Mesothelial cell of epicardium (in vitro differentiated cells): ENCODE measurements at regions not wholly inside any gene's neighbourhood (a gene's known extent, or its start where the extent isn't known, plus 50 kb on each side); places are given as distances from the start of the nearest gene placed in this dataset.

Source experiments
- DNase-seq, 2 experiments: peaks; one replicate each; pipeline ENCODE4 v3.0.0; 2021; ENCODE audit warnings: low spot score in 2 of 2; ENCODE audit not compliant: unreplicated experiment in 2 of 2
- H3K27ac Mint-ChIP-seq: 2 replicates; pipeline ENCODE4 v1.8.0; 2021; ENCODE audit warnings: mixed read lengths
- H3K27me3 Mint-ChIP-seq: 2 replicates; pipeline ENCODE4 v1.8.0; 2021; ENCODE audit warnings: low read depth, mixed read lengths
- H3K36me3 Mint-ChIP-seq: 2 replicates; pipeline ENCODE4 v1.8.0; 2021; ENCODE audit warnings: mixed read lengths
- H3K4me1 Mint-ChIP-seq: 2 replicates; pipeline ENCODE4 v1.8.0; 2021; ENCODE audit warnings: mixed read lengths
- H3K4me3 Mint-ChIP-seq: 2 replicates; pipeline ENCODE4 v1.8.0; 2021; ENCODE audit warnings: mild to moderate bottlenecking, moderate library complexity, mixed read lengths
- H3K9me3 Mint-ChIP-seq: 2 replicates; pipeline ENCODE4 v1.8.0; 2021; ENCODE audit warnings: mixed read lengths
- TF ChIP-seq, protein P1 (sequence below): fragments of 200-600 bp; sonication (generic); IDR thresholded peaks from one replicate; pipeline ENCODE4 v1.5.0; 2021; ENCODE audit warnings: antibody characterized with exemption; ENCODE audit not compliant: unreplicated experiment

DNA sequence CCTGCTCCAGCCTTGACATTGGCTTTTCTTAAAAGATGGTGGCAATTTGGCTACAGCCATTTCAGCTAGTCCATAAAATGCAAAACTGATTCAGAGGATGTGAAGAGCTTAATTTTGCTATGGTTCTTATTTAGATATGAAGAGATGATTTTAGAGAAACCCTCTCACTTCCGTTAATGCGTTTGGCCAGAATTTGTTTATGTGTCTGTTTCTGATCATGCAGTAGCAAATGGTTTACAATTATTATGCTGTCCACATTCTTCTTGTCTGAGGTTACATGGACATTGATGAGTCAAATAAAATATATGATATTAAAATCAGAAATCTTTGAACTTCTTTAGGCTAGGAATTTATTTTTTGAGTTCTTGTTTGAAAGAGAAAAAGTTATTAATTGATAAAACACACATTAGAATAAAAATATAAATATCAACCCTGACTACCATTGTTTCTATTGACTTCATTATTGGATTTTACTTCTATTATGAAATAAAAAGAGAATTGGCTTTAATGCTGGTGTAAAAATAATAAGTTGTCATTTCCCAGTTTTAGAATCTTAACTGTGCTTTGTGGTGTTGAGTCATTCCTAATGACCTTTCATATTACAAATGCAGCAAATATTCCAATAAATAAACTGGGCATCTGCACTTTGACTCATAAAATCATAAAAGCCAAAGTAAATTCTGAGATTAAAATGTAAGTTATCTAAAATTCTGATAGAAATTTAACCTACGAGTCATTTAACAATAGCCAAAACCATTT is 1286.0 kb upstream of the GJE1 start:
- no peak for DNase-seq
- peaks cover 3% of the 10 kb centered on the region for H3K9me3 Mint-ChIP-seq
- peaks cover 8% of the 10 kb centered on the region for H3K4me1 Mint-ChIP-seq
- H3K36me3 Mint-ChIP-seq, result no peaks in the 10 kb centered on the region
- TF ChIP-seq, protein P1, sequence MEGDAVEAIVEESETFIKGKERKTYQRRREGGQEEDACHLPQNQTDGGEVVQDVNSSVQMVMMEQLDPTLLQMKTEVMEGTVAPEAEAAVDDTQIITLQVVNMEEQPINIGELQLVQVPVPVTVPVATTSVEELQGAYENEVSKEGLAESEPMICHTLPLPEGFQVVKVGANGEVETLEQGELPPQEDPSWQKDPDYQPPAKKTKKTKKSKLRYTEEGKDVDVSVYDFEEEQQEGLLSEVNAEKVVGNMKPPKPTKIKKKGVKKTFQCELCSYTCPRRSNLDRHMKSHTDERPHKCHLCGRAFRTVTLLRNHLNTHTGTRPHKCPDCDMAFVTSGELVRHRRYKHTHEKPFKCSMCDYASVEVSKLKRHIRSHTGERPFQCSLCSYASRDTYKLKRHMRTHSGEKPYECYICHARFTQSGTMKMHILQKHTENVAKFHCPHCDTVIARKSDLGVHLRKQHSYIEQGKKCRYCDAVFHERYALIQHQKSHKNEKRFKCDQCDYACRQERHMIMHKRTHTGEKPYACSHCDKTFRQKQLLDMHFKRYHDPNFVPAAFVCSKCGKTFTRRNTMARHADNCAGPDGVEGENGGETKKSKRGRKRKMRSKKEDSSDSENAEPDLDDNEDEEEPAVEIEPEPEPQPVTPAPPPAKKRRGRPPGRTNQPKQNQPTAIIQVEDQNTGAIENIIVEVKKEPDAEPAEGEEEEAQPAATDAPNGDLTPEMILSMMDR, result no peak
- no peak overlapping the region for H3K4me3 Mint-ChIP-seq
- H3K27ac Mint-ChIP-seq, result no peak overlapping the region
- H3K27me3 Mint-ChIP-seq, result no peaks in the 10 kb centered on the region

DNA sequence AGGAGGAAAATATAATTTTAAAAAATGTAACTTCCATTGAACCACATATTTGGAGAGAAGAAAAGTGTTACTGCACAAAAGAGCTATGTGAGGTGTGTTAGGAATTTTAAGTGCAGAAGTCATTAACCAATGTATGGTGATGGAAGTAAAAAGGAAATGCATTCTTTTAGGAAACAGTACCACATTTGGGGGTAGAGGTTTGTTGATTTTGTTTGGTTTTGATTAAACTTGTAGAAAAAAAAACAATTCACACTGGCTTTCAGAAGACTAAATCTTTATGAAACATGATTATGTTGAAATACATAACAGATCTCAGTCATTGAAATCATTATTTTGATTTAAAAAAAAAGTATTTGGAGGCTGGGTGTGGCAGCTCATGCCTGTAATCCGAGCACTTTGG is 1287.0 kb upstream of the GJE1 start:
- Mint-ChIP-seq H3K27ac (no peak overlapping the region), H3K4me1 (peaks cover 8% of the 10 kb centered on the region), H3K27me3 (no peaks in the 10 kb centered on the region), H3K9me3 (peaks cover 3% of the 10 kb centered on the region), H3K4me3 (no peak overlapping the region), H3K36me3 (no peaks in the 10 kb centered on the region)
- TF ChIP-seq, protein P1, result no peak
- no peak for DNase-seq

DNA sequence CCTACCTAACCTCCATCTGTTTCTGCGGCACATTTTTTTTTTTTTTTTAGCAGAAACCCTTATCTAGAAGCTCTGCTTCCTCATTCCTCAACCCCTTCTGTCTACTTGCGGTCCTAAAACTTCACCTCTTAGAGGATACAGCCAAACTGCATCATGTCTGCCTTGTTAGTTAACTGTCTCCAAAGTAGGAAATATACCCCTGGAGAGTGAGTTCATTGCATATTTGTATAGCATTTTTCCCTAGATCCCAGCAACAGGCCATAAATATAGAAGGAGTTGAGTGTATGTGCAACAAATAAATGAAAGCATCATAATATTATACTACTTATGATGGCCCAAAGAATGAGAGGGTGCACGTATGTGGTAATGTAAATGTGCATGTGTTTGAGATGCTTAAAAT is 1288.6 kb upstream of the GJE1 start:
- no peaks in the 10 kb centered on the region for H3K36me3 Mint-ChIP-seq
- H3K4me3 Mint-ChIP-seq, result no peak overlapping the region
- H3K27ac Mint-ChIP-seq, result no peak overlapping the region
- DNase-seq, result no peak
- TF ChIP-seq, protein P1, result no peak
- H3K27me3 Mint-ChIP-seq, result no peaks in the 10 kb centered on the region
- H3K4me1 Mint-ChIP-seq, result peaks cover 3% of the 10 kb centered on the region
- peaks cover 3% of the 10 kb centered on the region for H3K9me3 Mint-ChIP-seq

DNA sequence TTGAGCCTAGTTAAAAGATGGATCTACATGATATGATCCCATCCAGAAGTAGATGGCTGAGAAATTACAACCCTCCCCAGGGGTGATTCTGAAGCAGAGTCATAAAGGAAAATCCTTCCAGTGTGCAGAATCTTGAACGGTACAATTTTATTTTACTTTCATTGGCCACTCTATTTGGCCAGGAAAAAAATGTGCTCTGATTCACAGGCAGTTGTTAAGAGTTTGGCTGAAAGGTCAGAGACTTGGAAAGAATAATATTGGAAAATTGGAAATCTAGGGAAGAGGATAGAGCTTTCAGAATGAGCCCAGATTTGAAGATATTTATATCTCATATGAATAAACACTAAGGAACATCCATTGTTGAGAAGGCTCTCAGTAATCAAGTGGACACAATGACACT is 1299.3 kb upstream of the GJE1 start:
- TF ChIP-seq, protein P1, result no peak
- Mint-ChIP-seq H3K4me3 (no peak overlapping the region), H3K9me3 (no peaks in the 10 kb centered on the region), H3K36me3 (no peaks in the 10 kb centered on the region), H3K27ac (no peak overlapping the region), H3K27me3 (no peaks in the 10 kb centered on the region), H3K4me1 (no peaks in the 10 kb centered on the region)
- no peak for DNase-seq

DNA sequence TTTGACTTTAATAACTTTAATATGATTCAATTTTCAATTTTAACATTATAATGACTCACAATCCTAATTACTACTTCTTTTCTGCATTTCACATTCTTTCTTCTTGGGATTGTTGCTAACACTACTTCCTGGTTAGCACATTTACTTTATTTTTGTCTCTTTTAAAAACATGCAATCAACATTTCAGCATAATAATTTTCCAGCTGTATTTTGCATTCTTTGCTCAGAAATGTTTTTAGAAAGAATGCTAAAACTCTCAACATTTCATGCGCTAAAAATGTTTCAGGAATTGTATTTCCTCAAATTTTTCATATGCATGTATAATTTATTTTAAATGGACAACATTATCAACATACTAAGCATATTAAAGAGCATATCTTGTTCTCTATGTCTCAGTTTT is 1302.1 kb upstream of the GJE1 start:
- Mint-ChIP-seq H3K27ac (no peak overlapping the region), H3K4me3 (no peak overlapping the region)

More for the DNA sequence above, 1302.1 kb upstream of the GJE1 start:
- H3K9me3 Mint-ChIP-seq, result peaks cover 2% of the 10 kb centered on the region
- no peaks in the 10 kb centered on the region for H3K36me3 Mint-ChIP-seq
- TF ChIP-seq, protein P1, result no peak
- H3K27me3 Mint-ChIP-seq, result no peaks in the 10 kb centered on the region
- DNase-seq, result no peak
- no peaks in the 10 kb centered on the region for H3K4me1 Mint-ChIP-seq
